ENCODE measurements at regions not wholly inside any gene's neighbourhood (a gene's known extent, or its start where the extent isn't known, plus 50 kb on each side); places are given as distances from the start of the nearest gene placed in this dataset.

GRCh38 chr4:28558895-28559294, 1698.3 kb downstream of the STIM2 start:
- no peak for TF ChIP-seq CTCF (conservative IDR thresholded peaks at IDR 0.05; ENCODE audit: control insufficient read depth, insufficient read depth, low read depth, low read length)

GRCh38 chr4:28562913-28563312, 1702.3 kb downstream of the STIM2 start:
- no peak for TF ChIP-seq CTCF (conservative IDR thresholded peaks at IDR 0.05; ENCODE audit: control insufficient read depth, insufficient read depth, low read depth, low read length)
- no peak for DNase-seq (ENCODE audit: low read depth)
- H3K4me3 ChIP-seq (ENCODE audit: control insufficient read depth, low read depth, low read length) = no peak overlapping the region

More at GRCh38 chr4:28558895-28559294, 1698.3 kb downstream of the STIM2 start:
- no peak for DNase-seq (ENCODE audit: low read depth)
- H3K4me3 ChIP-seq (ENCODE audit: control insufficient read depth, low read depth, low read length) = no peak overlapping the region

- TF ChIP-seq CTCF (conservative IDR thresholded peaks at IDR 0.05; ENCODE audit: control insufficient read depth, insufficient read depth, low read depth, low read length) = no peak
- no peak overlapping the region for H3K4me3 ChIP-seq (ENCODE audit: control insufficient read depth, low read depth, low read length)
- peak; percentile 46 for DNase-seq (ENCODE audit: low read depth)
Observed at GRCh38 chr4:28565396-28565795, 1704.8 kb downstream of the STIM2 start.

GRCh38 chr4:28600958-28601357, 1740.3 kb downstream of the STIM2 start:
- DNase-seq (ENCODE audit: low read depth) = no peak
- no peak overlapping the region for H3K4me3 ChIP-seq (ENCODE audit: control insufficient read depth, low read depth, low read length)
- no peak for TF ChIP-seq CTCF (conservative IDR thresholded peaks at IDR 0.05; ENCODE audit: control insufficient read depth, insufficient read depth, low read depth, low read length)

GRCh38 chr4:28621591-28621990, 1761.0 kb downstream of the STIM2 start:
- no peak overlapping the region for H3K4me3 ChIP-seq (ENCODE audit: control insufficient read depth, low read depth, low read length)
- DNase-seq (ENCODE audit: low read depth) = peak; percentile 41
- TF ChIP-seq CTCF (conservative IDR thresholded peaks at IDR 0.05; ENCODE audit: control insufficient read depth, insufficient read depth, low read depth, low read length) = no peak

- DNase-seq (ENCODE audit: low read depth) = no peak
- no peak for TF ChIP-seq CTCF (conservative IDR thresholded peaks at IDR 0.05; ENCODE audit: control insufficient read depth, insufficient read depth, low read depth, low read length)
- H3K4me3 ChIP-seq (ENCODE audit: control insufficient read depth, low read depth, low read length) = no peak overlapping the region
Observed at GRCh38 chr4:28636971-28637370, 1776.3 kb downstream of the STIM2 start.

- TF ChIP-seq CTCF (conservative IDR thresholded peaks at IDR 0.05; ENCODE audit: control insufficient read depth, insufficient read depth, low read depth, low read length) = no peak
- no peak for DNase-seq (ENCODE audit: low read depth)
Observed at GRCh38 chr4:28639747-28640146, 1779.1 kb downstream of the STIM2 start.

More at GRCh38 chr4:28639747-28640146, 1779.1 kb downstream of the STIM2 start:
- no peak overlapping the region for H3K4me3 ChIP-seq (ENCODE audit: control insufficient read depth, low read depth, low read length)

Measured in fibroblast of mammary gland (primary cell).